WI38 (cell line): ENCODE measurements at regions not wholly inside any gene's neighbourhood (a gene's known extent, or its start where the extent isn't known, plus 50 kb on each side); places are given as distances from the start of the nearest gene placed in this dataset.

Source experiments
- H3K4me3 ChIP-seq: 2 replicates; pipeline ENCODE4 v1.5.1; 2011; ENCODE audit warnings: low read depth, mild to moderate bottlenecking, control low read depth, low read length
- TF ChIP-seq, protein P1 (sequence below): IDR thresholded peaks from 2 replicates; pipeline ENCODE4 v1.5.1; 2012; ENCODE audit warnings: low read depth, mild to moderate bottlenecking, control low read depth, low read length

DNA sequence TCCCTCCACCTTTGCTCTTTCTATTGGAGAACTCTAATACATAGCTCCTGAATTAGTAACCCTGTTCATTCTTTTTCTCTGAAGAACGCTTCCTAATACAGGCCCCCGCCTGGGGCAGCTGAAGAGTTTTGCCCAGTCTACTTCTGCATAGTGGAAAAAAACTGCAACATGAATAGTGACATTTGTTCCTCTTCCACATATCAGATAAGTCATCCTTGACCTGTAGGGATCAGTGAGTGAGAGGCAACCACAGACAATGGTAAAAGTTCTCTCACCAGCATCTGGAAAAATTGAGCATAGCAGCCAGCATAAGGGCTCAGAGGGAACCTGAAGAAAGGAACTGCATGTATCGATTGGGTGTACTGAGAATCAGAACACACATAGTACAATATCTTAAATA is 262.0 kb downstream of the STK31 start:
- no peak overlapping the region for H3K4me3 ChIP-seq
- TF ChIP-seq, protein P1, sequence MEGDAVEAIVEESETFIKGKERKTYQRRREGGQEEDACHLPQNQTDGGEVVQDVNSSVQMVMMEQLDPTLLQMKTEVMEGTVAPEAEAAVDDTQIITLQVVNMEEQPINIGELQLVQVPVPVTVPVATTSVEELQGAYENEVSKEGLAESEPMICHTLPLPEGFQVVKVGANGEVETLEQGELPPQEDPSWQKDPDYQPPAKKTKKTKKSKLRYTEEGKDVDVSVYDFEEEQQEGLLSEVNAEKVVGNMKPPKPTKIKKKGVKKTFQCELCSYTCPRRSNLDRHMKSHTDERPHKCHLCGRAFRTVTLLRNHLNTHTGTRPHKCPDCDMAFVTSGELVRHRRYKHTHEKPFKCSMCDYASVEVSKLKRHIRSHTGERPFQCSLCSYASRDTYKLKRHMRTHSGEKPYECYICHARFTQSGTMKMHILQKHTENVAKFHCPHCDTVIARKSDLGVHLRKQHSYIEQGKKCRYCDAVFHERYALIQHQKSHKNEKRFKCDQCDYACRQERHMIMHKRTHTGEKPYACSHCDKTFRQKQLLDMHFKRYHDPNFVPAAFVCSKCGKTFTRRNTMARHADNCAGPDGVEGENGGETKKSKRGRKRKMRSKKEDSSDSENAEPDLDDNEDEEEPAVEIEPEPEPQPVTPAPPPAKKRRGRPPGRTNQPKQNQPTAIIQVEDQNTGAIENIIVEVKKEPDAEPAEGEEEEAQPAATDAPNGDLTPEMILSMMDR, result no peak

DNA sequence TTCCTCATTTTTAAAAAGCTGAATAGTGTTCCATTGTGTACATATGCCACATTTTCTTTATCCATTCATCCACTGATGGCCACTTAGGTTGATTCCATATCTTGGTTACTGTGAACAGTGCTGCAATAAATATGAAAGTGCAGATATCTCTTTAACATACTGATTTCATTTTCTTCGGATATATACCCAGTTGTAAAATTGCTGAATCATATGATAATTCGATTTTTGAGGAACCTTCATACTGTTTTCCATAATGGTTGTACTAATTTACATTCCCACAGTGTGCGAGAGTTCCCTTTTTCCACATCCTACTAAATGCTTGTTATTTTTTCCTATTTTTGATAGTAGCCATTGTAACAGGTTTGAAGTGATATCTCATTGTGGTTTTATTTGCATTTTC is 263.2 kb downstream of the STK31 start:
- TF ChIP-seq, protein P1, result no peak
- no peak overlapping the region for H3K4me3 ChIP-seq

DNA sequence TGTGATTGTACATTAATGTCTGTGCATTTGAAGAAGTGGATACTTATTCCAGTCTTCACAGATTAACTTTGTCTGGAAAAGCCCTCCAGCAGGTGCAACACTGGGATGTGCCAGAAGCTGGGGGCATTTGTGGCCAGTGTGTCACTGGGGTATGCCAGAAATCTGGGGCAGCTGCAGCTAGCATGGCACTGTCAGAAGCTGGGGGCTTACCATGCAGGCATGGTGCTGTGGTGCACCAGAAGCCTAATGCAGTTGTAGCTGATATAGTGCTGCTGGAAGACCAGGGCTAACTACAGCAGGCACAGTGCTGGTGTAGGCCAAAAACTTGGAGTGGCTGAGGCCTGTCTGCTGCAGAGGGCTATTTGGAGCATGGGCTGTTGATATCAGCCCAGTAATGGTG is 270.1 kb downstream of the STK31 start:
- TF ChIP-seq, protein P1, result no peak
- H3K4me3 ChIP-seq, result no peak overlapping the region

DNA sequence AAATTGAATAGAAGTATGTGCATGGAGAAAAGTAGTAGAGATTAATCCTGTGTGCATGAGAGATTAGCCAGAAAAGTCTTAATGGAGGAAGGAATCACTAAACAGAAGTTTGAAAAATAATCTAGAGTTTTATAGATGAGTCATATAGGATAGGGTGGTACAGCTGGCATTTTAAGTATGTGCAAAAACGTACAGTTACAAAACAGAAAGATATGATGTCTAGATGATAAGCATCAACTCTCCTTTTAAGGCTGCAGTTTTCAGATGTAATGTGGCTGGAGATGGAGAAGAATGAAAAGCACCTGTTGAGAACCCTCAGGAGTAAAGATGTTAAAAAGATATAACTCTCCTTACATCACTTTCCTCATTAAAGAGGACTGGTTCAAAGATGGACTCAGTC is 271.3 kb downstream of the STK31 start:
- TF ChIP-seq, protein P1, result no peak
- no peak overlapping the region for H3K4me3 ChIP-seq

DNA sequence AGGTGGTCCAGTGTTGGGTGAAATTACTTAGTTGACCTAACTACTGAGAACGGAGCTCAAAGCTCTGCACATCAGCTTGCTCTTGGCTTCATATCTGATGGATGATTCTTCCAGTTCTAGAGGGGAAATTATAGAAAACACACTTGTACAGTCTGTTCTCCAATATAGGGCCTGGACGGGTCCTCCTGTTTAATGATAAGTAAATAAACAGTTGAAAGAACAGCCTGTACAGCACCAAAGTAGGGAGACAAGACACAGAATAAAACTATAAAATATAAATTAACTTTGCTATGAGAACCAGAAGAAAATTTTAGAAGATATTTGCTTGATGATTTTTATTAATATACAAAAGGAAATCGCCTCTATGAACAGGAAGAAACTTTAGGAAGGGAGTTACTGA is 271.7 kb downstream of the STK31 start:
- no peak overlapping the region for H3K4me3 ChIP-seq
- TF ChIP-seq, protein P1, result no peak

DNA sequence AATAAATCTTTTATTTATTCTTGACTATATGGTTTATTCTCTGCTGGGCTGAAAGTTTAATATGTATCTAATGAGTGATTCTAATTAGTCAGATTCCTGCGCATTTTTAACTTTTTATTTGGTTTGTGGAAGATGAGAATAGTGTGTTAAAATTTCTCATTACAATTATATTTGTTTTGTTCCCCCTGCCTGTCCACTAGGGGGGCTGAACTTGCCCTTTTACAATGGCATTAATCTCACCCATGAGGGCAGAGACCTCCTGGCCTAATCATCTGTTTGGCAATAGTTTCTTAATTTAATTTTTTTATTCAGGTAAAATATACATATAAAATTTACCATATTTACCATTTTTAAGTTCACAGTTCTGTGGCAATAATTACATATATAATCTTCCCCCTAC is 278.5 kb upstream of the NPY start:
- H3K4me3 ChIP-seq, result no peak overlapping the region
- TF ChIP-seq, protein P1, result no peak

DNA sequence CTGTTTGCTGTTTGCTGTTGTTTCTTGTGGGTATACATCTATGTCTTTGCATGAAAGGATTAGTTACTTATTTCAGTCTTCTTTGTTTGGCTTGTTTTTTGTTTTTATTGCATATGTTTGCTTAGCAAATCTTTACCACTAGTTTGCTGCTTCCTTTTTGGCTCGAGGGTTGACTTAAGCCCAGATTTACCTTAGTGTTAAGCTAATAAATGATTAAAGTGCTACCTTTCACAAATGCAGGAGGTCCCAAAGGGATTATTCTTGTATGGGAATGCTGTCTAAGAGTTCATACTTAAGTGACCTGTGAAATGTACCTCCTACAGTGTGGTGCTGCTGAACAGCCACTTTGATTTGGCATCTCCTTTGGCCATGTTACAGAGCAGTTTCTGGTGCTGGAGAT is 273.5 kb upstream of the NPY start:
- TF ChIP-seq, protein P1, result no peak
- no peak overlapping the region for H3K4me3 ChIP-seq
